ENCODE measurements at regions not wholly inside any gene's neighbourhood (a gene's known extent, or its start where the extent isn't known, plus 50 kb on each side); places are given as distances from the start of the nearest gene placed in this dataset.
"Not testable (repeated sequence)": the region's sequence is repeated elsewhere in the genome, so short reads cannot be mapped to it uniquely, and the experiment has no call there.

DNA sequence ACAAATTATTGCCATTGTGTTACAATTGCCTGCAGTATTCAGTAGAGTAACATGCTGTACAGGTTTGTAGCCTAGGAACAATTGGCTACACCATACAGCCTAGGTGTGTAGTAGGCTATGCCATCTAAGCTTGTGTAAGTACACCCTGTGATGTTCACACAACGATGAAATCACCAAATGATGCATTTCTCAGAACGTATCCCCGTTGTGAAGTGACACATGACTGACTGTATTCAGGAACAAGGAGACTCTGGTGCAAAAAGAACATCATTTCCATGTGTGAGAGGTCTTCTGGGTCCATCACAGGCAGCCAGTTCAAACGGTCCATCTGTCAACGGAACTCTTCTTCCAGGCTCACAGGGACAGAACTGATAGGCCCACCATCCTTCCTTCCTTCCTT lies 263.7 kb downstream of the ANAPC1 start:
- Mint-ChIP-seq H3K9me3 (no peaks in the 10 kb centered on the region), H3K27me3 (ENCODE audit: low read depth) (peaks cover 12% of the 10 kb centered on the region), H3K4me3 (no peak overlapping the region), H3K27ac (no peak overlapping the region), H3K4me1 (ENCODE audit: low read depth) (peaks cover 33% of the 10 kb centered on the region), H3K36me3 (ENCODE audit: low read depth) (peaks cover 3% of the 10 kb centered on the region)

- Mint-ChIP-seq H3K27me3 (ENCODE audit: low read depth) (peaks cover 3% of the 10 kb centered on the region), H3K27ac (no peak overlapping the region)
Observed at GRCh38 chr2:111622859-111623258, 261.1 kb downstream of the ANAPC1 start.

DNA sequence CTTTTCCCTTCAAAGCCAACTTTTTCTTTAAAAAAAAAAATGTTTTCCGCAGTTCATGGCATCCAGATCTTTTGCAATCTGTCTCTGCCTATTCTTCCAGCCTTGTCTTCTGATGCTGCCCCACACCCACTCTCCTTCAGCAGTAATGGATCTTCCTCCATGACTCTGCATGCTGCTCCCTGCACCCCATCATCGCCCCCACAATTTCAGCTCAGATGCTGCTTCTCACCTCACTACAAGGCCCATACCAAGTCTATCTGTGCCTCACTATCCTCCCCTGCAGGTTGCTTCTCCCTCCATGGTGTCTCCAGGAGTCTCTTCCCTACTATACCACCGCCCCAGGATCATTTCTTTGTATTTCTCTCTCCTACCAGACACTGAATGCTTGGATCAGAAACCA lies 260.6 kb downstream of the ANAPC1 start:
- Mint-ChIP-seq H3K27me3 (ENCODE audit: low read depth) (peaks cover 3% of the 10 kb centered on the region), H3K9me3 (peaks cover 19% of the 10 kb centered on the region), H3K27ac (no peak overlapping the region)

More at GRCh38 chr2:111622859-111623258, 261.1 kb downstream of the ANAPC1 start:
- Mint-ChIP-seq H3K9me3 (peaks cover 14% of the 10 kb centered on the region), H3K4me3 (no peak overlapping the region), H3K4me1 (ENCODE audit: low read depth) (peaks cover 43% of the 10 kb centered on the region), H3K36me3 (ENCODE audit: low read depth) (peaks cover 14% of the 10 kb centered on the region)

DNA sequence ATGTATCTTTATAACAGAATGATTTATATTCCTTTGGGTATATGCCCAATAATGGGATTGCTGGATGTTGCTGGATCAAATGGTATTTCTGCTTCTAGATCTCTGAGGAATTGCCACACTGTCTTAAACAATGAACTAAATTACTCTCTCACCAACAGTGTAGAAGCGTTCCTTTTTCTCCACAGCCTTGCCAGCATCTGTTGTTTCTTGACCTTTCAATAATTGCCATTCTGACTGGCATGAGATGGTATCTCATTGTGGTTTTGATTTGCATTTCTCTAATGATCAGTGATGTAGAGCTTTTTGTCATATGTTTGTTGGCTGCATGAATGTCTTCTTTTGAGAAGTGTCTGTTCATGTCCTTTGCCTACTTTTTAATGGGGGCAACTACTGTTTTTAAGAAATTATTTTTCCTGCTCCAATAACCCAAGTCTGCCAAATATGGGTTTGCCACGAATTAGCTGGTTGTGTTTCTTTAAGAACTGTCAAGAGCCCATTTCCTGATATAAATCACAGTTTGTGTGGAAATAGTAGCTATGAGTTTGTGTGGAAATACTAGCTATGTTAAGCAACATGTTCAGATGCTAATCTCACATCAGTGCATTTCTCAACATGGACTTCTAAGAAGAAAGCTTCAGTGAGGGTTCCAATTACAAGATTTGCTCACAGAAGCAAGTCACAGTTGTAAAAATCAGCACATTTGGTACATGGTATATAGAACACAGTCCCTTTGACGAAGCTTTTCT lies 259.4 kb downstream of the ANAPC1 start:
- H3K4me3 Mint-ChIP-seq = peak overlapping the region; percentile 20
- peak overlapping the region; percentile 56 for H3K27ac Mint-ChIP-seq
- peaks cover 26% of the 10 kb centered on the region for H3K9me3 Mint-ChIP-seq
- H3K4me1 Mint-ChIP-seq (ENCODE audit: low read depth) = peaks cover 36% of the 10 kb centered on the region
- H3K27me3 Mint-ChIP-seq (ENCODE audit: low read depth) = peaks cover 3% of the 10 kb centered on the region
- H3K36me3 Mint-ChIP-seq (ENCODE audit: low read depth) = peaks cover 22% of the 10 kb centered on the region

More for the DNA sequence above, 260.6 kb downstream of the ANAPC1 start:
- Mint-ChIP-seq H3K36me3 (ENCODE audit: low read depth) (peaks cover 14% of the 10 kb centered on the region), H3K4me1 (ENCODE audit: low read depth) (peaks cover 43% of the 10 kb centered on the region), H3K4me3 (no peak overlapping the region)

- H3K27ac Mint-ChIP-seq = peak overlapping the region; percentile 56
Observed at GRCh38 chr2:111625157-111625537, 258.8 kb downstream of the ANAPC1 start.

DNA sequence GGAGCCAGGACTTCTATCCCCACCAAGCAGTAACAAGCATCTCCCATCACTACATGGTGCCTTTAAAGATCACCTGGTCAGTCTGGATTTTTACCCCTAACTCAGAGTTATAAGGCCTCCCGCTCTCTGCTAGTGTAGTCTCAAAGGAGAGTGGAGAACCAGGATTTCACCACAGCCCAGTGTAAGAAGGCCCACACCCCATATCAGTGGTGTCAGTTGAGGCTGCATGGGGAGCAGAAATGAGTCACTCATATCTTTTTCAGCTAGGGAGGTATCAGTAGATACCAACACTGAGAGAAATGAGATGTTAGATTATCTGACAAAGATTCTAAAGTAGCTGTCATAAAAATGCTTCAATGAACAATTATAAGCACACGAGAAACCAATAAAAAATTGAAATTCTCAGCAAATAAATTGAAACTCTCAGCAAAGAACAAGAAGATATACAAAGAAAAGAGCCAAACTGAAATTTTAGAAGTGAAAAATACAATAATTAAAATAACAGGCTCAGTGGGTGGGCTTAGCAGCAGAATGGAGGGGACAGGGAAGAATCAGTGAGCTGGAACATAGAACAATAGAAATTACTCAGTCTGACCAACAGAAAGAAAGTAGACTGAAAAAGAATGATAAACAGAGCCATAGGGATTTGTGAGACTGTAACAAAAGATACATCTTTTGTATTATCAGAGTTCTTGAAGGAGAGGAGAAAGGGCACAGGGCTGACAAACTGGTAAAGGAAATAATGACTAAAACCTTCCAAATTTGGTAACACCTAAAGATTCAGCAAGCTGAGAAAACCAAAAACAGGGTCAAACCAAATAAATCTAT lies 257.7 kb downstream of the ANAPC1 start:
- peaks cover 40% of the 10 kb centered on the region for H3K9me3 Mint-ChIP-seq
- peaks cover 33% of the 10 kb centered on the region for H3K4me1 Mint-ChIP-seq (ENCODE audit: low read depth)
- H3K36me3 Mint-ChIP-seq (ENCODE audit: low read depth) = peaks cover 29% of the 10 kb centered on the region
- peak overlapping the region; percentile 78 for H3K27ac Mint-ChIP-seq
- H3K27me3 Mint-ChIP-seq (ENCODE audit: low read depth) = no peaks in the 10 kb centered on the region
- H3K4me3 Mint-ChIP-seq = peak overlapping the region; percentile 41

More at GRCh38 chr2:111625157-111625537, 258.8 kb downstream of the ANAPC1 start:
- peaks cover 31% of the 10 kb centered on the region for H3K9me3 Mint-ChIP-seq
- peaks cover 36% of the 10 kb centered on the region for H3K4me1 Mint-ChIP-seq (ENCODE audit: low read depth)
- H3K36me3 Mint-ChIP-seq (ENCODE audit: low read depth) = peaks cover 26% of the 10 kb centered on the region
- peak overlapping the region; percentile 20 for H3K4me3 Mint-ChIP-seq
- not testable (repeated sequence) for H3K27me3 Mint-ChIP-seq (ENCODE audit: low read depth)

DNA sequence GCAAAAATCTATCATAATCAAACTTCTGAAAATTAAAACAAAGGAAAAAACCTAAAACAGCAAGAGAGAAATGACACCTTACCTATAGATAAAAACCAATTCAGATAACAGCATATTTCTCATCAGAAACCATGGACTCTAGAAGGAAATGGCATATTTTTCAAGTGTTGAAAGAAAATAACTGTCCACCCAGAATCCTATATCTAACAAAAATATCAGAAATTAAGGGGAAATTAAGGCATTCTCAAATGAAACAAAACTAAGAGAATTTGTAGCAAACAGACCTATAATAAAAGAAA lies 257.2 kb downstream of the ANAPC1 start:
- peaks cover 29% of the 10 kb centered on the region for H3K36me3 Mint-ChIP-seq (ENCODE audit: low read depth)
- no peaks in the 10 kb centered on the region for H3K27me3 Mint-ChIP-seq (ENCODE audit: low read depth)
- peak overlapping the region; percentile 78 for H3K27ac Mint-ChIP-seq
- peaks cover 41% of the 10 kb centered on the region for H3K9me3 Mint-ChIP-seq
- peaks cover 33% of the 10 kb centered on the region for H3K4me1 Mint-ChIP-seq (ENCODE audit: low read depth)
- no peak overlapping the region for H3K4me3 Mint-ChIP-seq

GRCh38 chr2:111627256-111627655 lies 256.7 kb downstream of the ANAPC1 start:
- H3K27ac Mint-ChIP-seq = no peak overlapping the region
- no peak overlapping the region for H3K4me3 Mint-ChIP-seq
- peaks cover 29% of the 10 kb centered on the region for H3K36me3 Mint-ChIP-seq (ENCODE audit: low read depth)
- H3K27me3 Mint-ChIP-seq (ENCODE audit: low read depth) = no peaks in the 10 kb centered on the region
- H3K9me3 Mint-ChIP-seq = peaks cover 41% of the 10 kb centered on the region
- peaks cover 33% of the 10 kb centered on the region for H3K4me1 Mint-ChIP-seq (ENCODE audit: low read depth)

- Mint-ChIP-seq H3K4me1 (ENCODE audit: low read depth) (peaks cover 41% of the 10 kb centered on the region), H3K36me3 (ENCODE audit: low read depth) (peaks cover 32% of the 10 kb centered on the region), H3K27me3 (ENCODE audit: low read depth) (no peaks in the 10 kb centered on the region)
Observed at GRCh38 chr2:111628221-111628620, 255.8 kb downstream of the ANAPC1 start.

DNA sequence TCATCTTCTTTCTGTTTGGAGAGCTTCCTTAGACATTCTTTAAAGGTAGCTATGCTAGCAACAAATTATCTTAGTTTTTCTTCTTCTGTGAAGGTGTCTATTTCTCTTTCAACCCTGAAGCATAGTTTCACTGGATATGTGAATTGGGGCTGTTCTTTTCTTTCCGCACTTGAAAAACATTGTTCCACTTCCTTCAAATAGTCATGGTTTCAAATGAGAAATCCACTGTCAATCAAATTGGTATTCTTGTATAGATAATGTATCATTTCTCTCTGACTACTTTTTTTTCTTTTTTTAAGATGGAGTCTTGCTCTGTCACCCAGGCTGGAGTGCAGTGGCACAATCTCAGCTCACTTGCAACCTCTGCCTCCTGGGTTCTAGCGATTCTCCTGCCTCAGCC lies 254.0 kb downstream of the ANAPC1 start:
- no peak overlapping the region for H3K4me3 Mint-ChIP-seq
- H3K27me3 Mint-ChIP-seq (ENCODE audit: low read depth) = peaks cover 5% of the 10 kb centered on the region
- peaks cover 41% of the 10 kb centered on the region for H3K4me1 Mint-ChIP-seq (ENCODE audit: low read depth)
- peaks cover 45% of the 10 kb centered on the region for H3K9me3 Mint-ChIP-seq
- no peak overlapping the region for H3K27ac Mint-ChIP-seq
- H3K36me3 Mint-ChIP-seq (ENCODE audit: low read depth) = peaks cover 36% of the 10 kb centered on the region

More at GRCh38 chr2:111628221-111628620, 255.8 kb downstream of the ANAPC1 start:
- Mint-ChIP-seq H3K27ac (no peak overlapping the region), H3K9me3 (peaks cover 41% of the 10 kb centered on the region), H3K4me3 (no peak overlapping the region)

DNA sequence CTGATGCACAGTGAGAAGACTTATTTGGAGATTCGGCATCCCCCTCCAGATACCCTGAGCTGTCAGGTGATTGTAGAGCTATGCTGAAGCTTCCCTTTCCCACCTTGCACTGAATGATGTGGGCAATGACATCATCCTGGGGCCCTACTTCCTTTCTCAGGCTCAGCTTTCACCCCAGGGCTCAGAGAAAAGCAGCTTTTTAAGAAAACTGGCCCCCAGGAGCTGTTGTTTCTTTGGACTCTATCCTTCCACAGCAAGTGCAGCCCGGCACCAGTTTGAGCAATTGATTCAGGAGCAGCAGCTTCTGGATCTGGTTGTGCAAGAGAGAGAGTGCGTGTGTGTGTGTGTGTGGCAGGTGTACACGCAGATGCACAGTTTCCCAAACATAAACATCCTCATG lies 251.3 kb downstream of the ANAPC1 start:
- H3K27me3 Mint-ChIP-seq (ENCODE audit: low read depth) = peaks cover 27% of the 10 kb centered on the region
- peak overlapping the region; percentile 41 for H3K4me3 Mint-ChIP-seq
- peak overlapping the region; percentile 88 for H3K27ac Mint-ChIP-seq
- H3K4me1 Mint-ChIP-seq (ENCODE audit: low read depth) = peaks cover 28% of the 10 kb centered on the region
- H3K36me3 Mint-ChIP-seq (ENCODE audit: low read depth) = peaks cover 38% of the 10 kb centered on the region
- peaks cover 43% of the 10 kb centered on the region for H3K9me3 Mint-ChIP-seq

- peaks cover 32% of the 10 kb centered on the region for H3K27me3 Mint-ChIP-seq (ENCODE audit: low read depth)
- H3K9me3 Mint-ChIP-seq = peaks cover 45% of the 10 kb centered on the region
- peak overlapping the region; percentile 88 for H3K27ac Mint-ChIP-seq
- H3K4me1 Mint-ChIP-seq (ENCODE audit: low read depth) = peaks cover 28% of the 10 kb centered on the region
- H3K36me3 Mint-ChIP-seq (ENCODE audit: low read depth) = peaks cover 41% of the 10 kb centered on the region
- peak overlapping the region; percentile 45 for H3K4me3 Mint-ChIP-seq
Observed at GRCh38 chr2:111633189-111633588, 250.8 kb downstream of the ANAPC1 start.

- peaks cover 32% of the 10 kb centered on the region for H3K27me3 Mint-ChIP-seq (ENCODE audit: low read depth)
- H3K4me1 Mint-ChIP-seq (ENCODE audit: low read depth) = peaks cover 28% of the 10 kb centered on the region
- H3K36me3 Mint-ChIP-seq (ENCODE audit: low read depth) = peaks cover 39% of the 10 kb centered on the region
- peak overlapping the region; percentile 88 for H3K27ac Mint-ChIP-seq
- H3K9me3 Mint-ChIP-seq = peaks cover 43% of the 10 kb centered on the region
- H3K4me3 Mint-ChIP-seq = no peak overlapping the region
Observed at GRCh38 chr2:111633643-111634042, 250.3 kb downstream of the ANAPC1 start.

DNA sequence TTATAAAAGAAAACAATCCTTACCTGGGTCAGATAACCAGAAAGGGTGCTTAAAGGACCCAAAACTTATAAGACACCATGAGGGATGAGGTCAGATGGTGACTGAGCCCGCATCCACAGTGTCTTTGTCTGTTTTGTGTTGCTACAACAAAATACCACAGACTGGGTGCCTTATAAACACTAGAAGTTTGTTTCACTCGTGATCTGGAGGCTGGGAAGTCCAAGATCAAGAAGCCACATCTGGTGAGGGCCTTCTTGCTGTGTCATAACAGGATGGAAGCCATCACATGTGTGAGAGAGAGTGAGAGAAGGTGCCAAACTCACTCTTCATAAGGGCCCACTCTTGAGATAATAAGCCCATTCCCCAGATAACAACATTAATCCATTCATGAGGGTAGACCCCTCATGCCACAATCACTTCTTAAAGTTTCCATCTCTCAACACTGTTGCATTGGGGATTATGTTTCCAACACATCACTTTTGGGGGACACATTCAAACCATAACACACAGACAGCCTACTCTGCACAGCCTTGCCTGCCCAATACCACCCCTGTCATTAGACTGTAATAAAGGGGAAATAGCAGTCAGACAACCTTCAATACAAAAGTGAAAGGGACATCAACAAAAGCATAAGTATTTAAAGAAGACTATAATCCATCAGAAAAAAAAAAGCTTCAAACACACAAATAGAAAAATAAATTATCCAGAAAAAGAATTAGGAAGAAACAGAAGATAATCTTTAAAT lies 249.8 kb downstream of the ANAPC1 start:
- Mint-ChIP-seq H3K27ac (peak overlapping the region; percentile 88), H3K4me1 (ENCODE audit: low read depth) (peaks cover 28% of the 10 kb centered on the region), H3K36me3 (ENCODE audit: low read depth) (peaks cover 33% of the 10 kb centered on the region), H3K9me3 (peaks cover 44% of the 10 kb centered on the region), H3K4me3 (no peak overlapping the region), H3K27me3 (ENCODE audit: low read depth) (peaks cover 32% of the 10 kb centered on the region)

Data from T-helper 1 cell treated with Interleukin-12 subunit alpha and Interleukin-12 subunit beta and Interleukin-4 antibody, amounts not matched to agents 30 μg/mL and 1 μg/mL, for 36 hours (primary cell).